ENCODE measurements at regions not wholly inside any gene's neighbourhood (a gene's known extent, or its start where the extent isn't known, plus 50 kb on each side); places are given as distances from the start of the nearest gene placed in this dataset.

- TF ChIP-seq CTCF (IDR thresholded peaks at IDR 0.05), result no peak
- TF ChIP-seq POLR2A (IDR thresholded peaks at IDR 0.05), result no peak
Measured at GRCh38 chr6:33863084-33863483, 59.3 kb upstream of the MLN start.
